Suprapubic skin (tissue), 4 donors: ENCODE measurements at regions not wholly inside any gene's neighbourhood (a gene's known extent, or its start where the extent isn't known, plus 50 kb on each side); places are given as distances from the start of the nearest gene placed in this dataset.

Experiments used
- DNase-seq, 2 donors: peaks; one replicate each; pipeline ENCODE4 v3.0.0-alpha.2; 2019; ENCODE audit warnings: low spot score in 2 of 2
- H3K27ac ChIP-seq: fragments of 200-600 bp; sonication (generic); one replicate; pipeline ENCODE4 v1.5.1; 2019
- H3K27me3 ChIP-seq: fragments of 200-600 bp; sonication (generic); one replicate; pipeline ENCODE4 v1.5.1; 2019
- H3K36me3 ChIP-seq: fragments of 200-600 bp; sonication (generic); one replicate; pipeline ENCODE4 v1.5.1; 2019
- H3K4me1 ChIP-seq: fragments of 200-600 bp; sonication (generic); one replicate; pipeline ENCODE4 v1.5.1; 2019
- H3K4me3 ChIP-seq: fragments of 200-600 bp; sonication (generic); one replicate; pipeline ENCODE4 v1.5.1; 2019; ENCODE audit warnings: mild to moderate bottlenecking
- H3K9me3 ChIP-seq: fragments of 200-600 bp; sonication (generic); one replicate; pipeline ENCODE4 v1.5.1; 2019
- EP300 ChIP-seq: sonication (generic); formaldehyde crosslinking; IDR thresholded peaks from one replicate; pipeline ENCODE4 v1.6.1; 2017; ENCODE audit warnings: antibody characterized with exemption
- POLR2A ChIP-seq, 2 donors: fragments of 450-650 bp; IDR thresholded peaks; one replicate each; pipeline ENCODE4 v1.6.1; 2017; ENCODE audit warnings: antibody characterized with exemption in 2 of 2, mild to moderate bottlenecking in 2 of 2, moderate library complexity in 2 of 2
- POLR2AphosphoS5 ChIP-seq, 3 donors: sonication (generic); formaldehyde crosslinking; IDR thresholded peaks; one replicate each; pipeline ENCODE4 v1.6.1; 2017; ENCODE audit warnings: antibody characterized with exemption in 3 of 3
- WGBS: methylation state at CpG from one replicate; pipeline ENCODE4 v1.1.5; 2018; 5-methylcytosine and 5-hydroxymethylcytosine counted together
- TF ChIP-seq, protein P1 (sequence below), 2 donors: fragments of 200-600 bp in 1 of 2; fragments of 450-650 bp in 1 of 2; sonication (generic) in 1 of 2; IDR thresholded peaks; one replicate each; pipeline ENCODE4 v1.5.1; 2016 to 2019; ENCODE audit warnings: antibody characterized with exemption in 2 of 2, mild to moderate bottlenecking in 1 of 2, moderate library complexity in 1 of 2

DNA sequence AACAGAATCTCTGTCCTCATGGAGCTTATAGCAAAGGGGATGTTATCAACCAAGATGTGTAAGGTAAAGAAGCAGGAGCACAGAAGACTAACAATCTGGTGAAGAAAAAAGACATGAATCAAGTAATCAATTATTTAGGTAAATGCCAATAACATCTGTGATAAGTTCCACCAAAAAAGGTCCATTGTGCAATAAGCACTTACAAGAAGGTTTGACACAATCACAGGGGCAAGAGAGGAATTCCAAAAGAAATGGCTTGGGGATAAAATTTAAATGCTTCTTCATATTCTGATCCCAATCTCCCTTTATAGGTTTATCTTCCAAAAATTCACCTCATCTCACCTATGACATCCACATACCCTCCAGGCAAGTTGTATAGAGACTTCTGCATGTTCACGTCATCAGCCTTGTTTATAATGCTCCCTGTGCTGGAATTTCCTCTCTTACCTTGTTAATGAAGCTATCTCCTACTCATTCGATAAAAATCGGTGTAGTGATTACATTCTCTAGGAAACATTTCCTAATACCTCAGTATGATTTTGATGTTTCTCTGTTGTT, 53.6 kb upstream of the DPT start:
- Histone ChIP-seq H3K4me1 (no peaks in the 10 kb centered on the region), H3K36me3 (no peaks in the 10 kb centered on the region), H3K27me3 (no peaks in the 10 kb centered on the region), H3K27ac (no peak overlapping the region), H3K9me3 (no peaks in the 10 kb centered on the region), H3K4me3 (no peak overlapping the region)
- TF ChIP-seq, protein P1, sequence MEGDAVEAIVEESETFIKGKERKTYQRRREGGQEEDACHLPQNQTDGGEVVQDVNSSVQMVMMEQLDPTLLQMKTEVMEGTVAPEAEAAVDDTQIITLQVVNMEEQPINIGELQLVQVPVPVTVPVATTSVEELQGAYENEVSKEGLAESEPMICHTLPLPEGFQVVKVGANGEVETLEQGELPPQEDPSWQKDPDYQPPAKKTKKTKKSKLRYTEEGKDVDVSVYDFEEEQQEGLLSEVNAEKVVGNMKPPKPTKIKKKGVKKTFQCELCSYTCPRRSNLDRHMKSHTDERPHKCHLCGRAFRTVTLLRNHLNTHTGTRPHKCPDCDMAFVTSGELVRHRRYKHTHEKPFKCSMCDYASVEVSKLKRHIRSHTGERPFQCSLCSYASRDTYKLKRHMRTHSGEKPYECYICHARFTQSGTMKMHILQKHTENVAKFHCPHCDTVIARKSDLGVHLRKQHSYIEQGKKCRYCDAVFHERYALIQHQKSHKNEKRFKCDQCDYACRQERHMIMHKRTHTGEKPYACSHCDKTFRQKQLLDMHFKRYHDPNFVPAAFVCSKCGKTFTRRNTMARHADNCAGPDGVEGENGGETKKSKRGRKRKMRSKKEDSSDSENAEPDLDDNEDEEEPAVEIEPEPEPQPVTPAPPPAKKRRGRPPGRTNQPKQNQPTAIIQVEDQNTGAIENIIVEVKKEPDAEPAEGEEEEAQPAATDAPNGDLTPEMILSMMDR (IDR thresholded peaks at IDR 0.05), result no peak
- no peak for TF ChIP-seq EP300
- TF ChIP-seq POLR2AphosphoS5 (IDR thresholded peaks at IDR 0.05), result no peak
- TF ChIP-seq POLR2A (IDR thresholded peaks at IDR 0.05), result no peak
- DNase-seq, result no peak
- WGBS, result 63% methylated on average over 3 of the region's 3 CpGs

DNA sequence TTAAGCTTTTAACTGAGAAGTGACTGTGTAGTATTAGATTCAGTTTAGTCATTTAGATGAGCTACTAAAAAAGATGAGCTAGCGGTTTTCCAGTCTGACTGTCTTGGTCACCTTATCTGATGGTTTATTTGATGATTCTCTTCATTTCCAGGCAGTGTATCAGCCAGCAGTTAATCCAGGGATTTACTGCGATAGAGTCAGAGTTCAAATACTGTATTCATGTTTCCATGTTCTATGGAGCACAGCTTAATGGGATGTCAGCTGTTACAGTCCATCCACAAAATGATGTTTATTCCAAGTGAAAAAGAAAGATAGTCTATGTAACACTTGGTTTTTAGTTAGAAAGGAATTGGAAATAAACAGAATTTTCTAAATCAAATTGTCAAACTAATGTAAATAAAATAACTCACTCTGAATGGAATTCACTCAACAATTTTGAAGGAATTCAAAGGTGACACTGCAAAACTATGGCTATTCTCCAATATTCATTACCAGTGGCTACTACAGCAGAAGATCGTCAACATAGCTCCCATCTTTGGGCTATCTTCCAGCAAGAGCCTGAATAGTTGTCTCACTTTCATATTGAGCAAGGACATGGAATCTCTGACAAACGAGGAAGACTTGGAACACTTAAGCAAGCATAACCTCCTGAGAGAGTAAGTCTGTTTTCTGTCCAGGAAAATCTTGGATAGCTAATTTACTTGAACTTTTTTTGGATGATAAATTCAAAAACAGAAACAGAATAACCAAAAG, 54.6 kb upstream of the DPT start:
- no peaks in the 10 kb centered on the region for H3K9me3 ChIP-seq
- H3K27me3 ChIP-seq, result no peaks in the 10 kb centered on the region
- H3K4me1 ChIP-seq, result no peaks in the 10 kb centered on the region
- 56% methylated on average over 4 of the region's 4 CpGs for WGBS
- H3K27ac ChIP-seq, result no peak overlapping the region
- DNase-seq, result no peak
- no peak overlapping the region for H3K4me3 ChIP-seq
- no peak for TF ChIP-seq EP300
- TF ChIP-seq, protein P1 (IDR thresholded peaks at IDR 0.05), result no peak
- TF ChIP-seq POLR2AphosphoS5 (IDR thresholded peaks at IDR 0.05), result no peak
- no peak for TF ChIP-seq POLR2A (IDR thresholded peaks at IDR 0.05)
- H3K36me3 ChIP-seq, result no peaks in the 10 kb centered on the region

DNA sequence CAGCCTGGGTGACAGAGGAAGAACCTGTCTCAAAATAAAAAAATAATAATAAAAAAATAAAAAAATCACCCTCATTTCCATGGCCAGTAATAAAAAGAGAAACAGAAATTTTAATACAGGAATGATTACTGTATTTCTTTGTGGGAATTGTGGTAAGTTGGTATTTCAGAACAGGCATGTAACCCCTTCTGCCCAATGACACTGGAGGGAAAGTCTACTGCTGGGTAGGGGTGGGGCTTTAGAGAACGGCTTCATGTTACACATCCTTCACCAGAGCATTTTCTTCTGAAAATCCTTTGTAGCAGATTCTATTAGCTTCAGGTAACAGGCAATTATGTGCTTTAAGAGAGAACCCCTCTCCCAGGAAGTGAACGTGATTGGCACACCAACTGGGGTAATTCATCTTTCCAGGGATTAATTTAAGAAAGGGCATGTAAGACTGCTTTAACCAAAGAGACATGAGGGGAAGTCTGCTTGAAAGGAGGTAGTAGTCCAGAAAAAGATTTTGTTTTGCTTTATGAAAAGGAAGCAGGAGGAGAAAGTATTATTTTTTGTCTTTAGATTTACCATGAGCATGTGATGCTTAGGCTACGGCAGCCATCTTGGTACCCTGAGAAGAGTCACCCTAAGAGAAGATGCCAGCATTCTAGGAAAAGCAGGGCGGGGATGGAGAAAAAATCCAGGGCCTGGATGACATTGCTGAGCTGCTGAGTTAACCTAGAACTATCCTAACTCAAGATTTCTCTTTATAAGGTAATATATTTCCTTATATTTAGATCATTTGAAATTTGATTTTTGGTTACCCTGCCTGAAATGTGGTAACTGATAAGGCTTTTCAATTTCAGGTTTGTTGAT, 57.7 kb upstream of the DPT start:
- TF ChIP-seq, protein P1 (IDR thresholded peaks at IDR 0.05), result no peak
- TF ChIP-seq POLR2A (IDR thresholded peaks at IDR 0.05) (no peak), POLR2AphosphoS5 (IDR thresholded peaks at IDR 0.05) (no peak), EP300 (no peak)
- DNase-seq, result no peak
- 67% methylated on average over 4 of the region's 4 CpGs for WGBS

DNA sequence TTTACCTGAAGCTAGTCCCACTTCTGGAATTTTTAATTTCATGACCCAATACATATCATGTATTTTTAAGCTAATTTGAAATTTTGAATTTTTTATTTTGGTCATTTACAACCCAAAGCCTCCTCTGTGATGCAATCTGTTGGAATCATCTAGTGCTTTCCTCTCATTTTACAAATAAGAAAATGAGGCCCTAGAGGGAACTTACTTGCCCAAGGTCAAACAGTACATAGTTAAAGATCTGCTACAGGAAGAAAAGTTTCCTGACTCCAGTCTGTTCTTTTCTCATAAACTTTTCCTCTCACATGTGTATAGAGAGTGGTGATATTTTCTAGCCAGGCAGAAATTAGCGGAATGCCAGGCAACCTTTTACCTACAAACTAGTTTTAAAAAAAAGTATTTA, 59.3 kb upstream of the DPT start:
- no peaks in the 10 kb centered on the region for H3K27me3 ChIP-seq
- no peak overlapping the region for H3K4me3 ChIP-seq
- no peaks in the 10 kb centered on the region for H3K9me3 ChIP-seq
- H3K4me1 ChIP-seq, result no peaks in the 10 kb centered on the region
- no peak overlapping the region for H3K27ac ChIP-seq
- DNase-seq, result no peak
- 94% methylated on average over 1 of the region's 1 CpG for WGBS
- TF ChIP-seq, protein P1 (IDR thresholded peaks at IDR 0.05), result no peak
- TF ChIP-seq EP300, result no peak
- no peak for TF ChIP-seq POLR2A (IDR thresholded peaks at IDR 0.05)
- no peak for TF ChIP-seq POLR2AphosphoS5 (IDR thresholded peaks at IDR 0.05)
- no peaks in the 10 kb centered on the region for H3K36me3 ChIP-seq

More for the DNA sequence above, 57.7 kb upstream of the DPT start:
- Histone ChIP-seq H3K36me3 (no peaks in the 10 kb centered on the region), H3K9me3 (no peaks in the 10 kb centered on the region), H3K4me1 (no peaks in the 10 kb centered on the region), H3K4me3 (no peak overlapping the region), H3K27ac (no peak overlapping the region), H3K27me3 (no peaks in the 10 kb centered on the region)

DNA sequence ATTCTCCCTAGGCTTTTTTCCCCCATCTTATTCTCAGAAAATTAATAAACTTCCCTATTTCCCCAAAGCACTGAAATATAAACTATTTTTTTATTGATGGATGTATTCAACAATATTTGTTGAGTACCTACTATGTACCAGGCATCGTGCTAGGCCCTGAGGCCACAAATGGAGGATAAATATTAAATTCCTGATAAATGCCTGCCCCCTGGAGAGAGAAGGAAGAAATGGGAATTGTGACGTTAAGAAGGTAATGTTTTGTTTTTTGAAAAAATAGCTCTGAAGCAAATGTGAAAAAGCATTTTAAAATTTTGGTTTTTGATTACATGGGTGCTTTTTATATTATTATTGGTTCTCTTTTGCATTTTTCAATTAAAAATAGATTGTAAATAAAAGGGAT, 60.5 kb upstream of the DPT start:
- H3K9me3 ChIP-seq, result no peaks in the 10 kb centered on the region

More for the DNA sequence above, 60.5 kb upstream of the DPT start:
- TF ChIP-seq POLR2A (IDR thresholded peaks at IDR 0.05) (no peak), EP300 (no peak), POLR2AphosphoS5 (IDR thresholded peaks at IDR 0.05) (no peak)
- TF ChIP-seq, protein P1 (IDR thresholded peaks at IDR 0.05), result no peak
- Histone ChIP-seq H3K27ac (no peak overlapping the region), H3K4me3 (no peak overlapping the region), H3K36me3 (no peaks in the 10 kb centered on the region), H3K4me1 (no peaks in the 10 kb centered on the region), H3K27me3 (no peaks in the 10 kb centered on the region)
- 82% methylated on average over 2 of the region's 2 CpGs for WGBS
- DNase-seq, result no peak
